Keratinocyte (primary cell): ENCODE measurements at regions not wholly inside any gene's neighbourhood (a gene's known extent, or its start where the extent isn't known, plus 50 kb on each side); places are given as distances from the start of the nearest gene placed in this dataset.

Source experiments
- CTCF ChIP-seq, 3 experiments: IDR thresholded peaks in 1 of 3; conservative IDR thresholded peaks in 1 of 3; optimal IDR thresholded peaks in 1 of 3; 2 replicates in 2 of 3; 3 replicates in 1 of 3; pipeline versions ENCODE3 to v1.5.1; 2011; ENCODE audit warnings: low read length in 3 of 3, mild to moderate bottlenecking in 3 of 3, moderate library complexity in 2 of 3, control low read depth in 1 of 3, inconsistent platforms in 1 of 3; ENCODE audit not compliant: insufficient read depth in 2 of 3; ENCODE audit errors: extremely low read depth in 1 of 3
- EZH2 ChIP-seq: IDR thresholded peaks from one replicate; pipeline ENCODE4 v1.6.1; 2012; ENCODE audit warnings: inconsistent platforms, mild to moderate bottlenecking, low read length, moderate library complexity

GRCh38 chr14:76639606-76640229 lies 121.5 kb upstream of the VASH1 start:
- TF ChIP-seq CTCF (optimal IDR thresholded peaks at IDR 0.05 in 1 of 3, IDR thresholded peaks at IDR 0.05 in 1 of 3, conservative IDR thresholded peaks at IDR 0.05 in 1 of 3; ENCODE audit: extremely low read depth in 1 of 3, insufficient read depth in 2 of 3, low read length in 3 of 3) (no peak), EZH2 (no peak)
